NCI-H2196 treated with DMSO at 0.1 percent for 48 hours (cell line): ENCODE measurements at regions not wholly inside any gene's neighbourhood (a gene's known extent, or its start where the extent isn't known, plus 50 kb on each side); places are given as distances from the start of the nearest gene placed in this dataset.

Experiments
- DNase-seq: peaks from one replicate; lab custom pipeline; 2025; ENCODE audit not compliant: unreplicated experiment; lab: John Stamatoyannopoulos, UW

GRCh38 chr2:234732404-234733092 lies 219.3 kb upstream of the SH3BP4 start:
- DNase-seq, result no peak

- no peak for DNase-seq
Measured at GRCh38 chr2:234731236-234731635, 220.6 kb upstream of the SH3BP4 start.

- DNase-seq, result no peak
Measured at GRCh38 chr2:234730066-234730640, 221.7 kb upstream of the SH3BP4 start.

- DNase-seq, result no peak
Measured at GRCh38 chr2:234725528-234726264, 226.1 kb upstream of the SH3BP4 start.

- no peak for DNase-seq
Measured at GRCh38 chr2:234724850-234725249, 227.0 kb upstream of the SH3BP4 start.

GRCh38 chr2:234723400-234723799 lies 226.5 kb upstream of the ARL4C start:
- no peak for DNase-seq

GRCh38 chr2:234722176-234722575 lies 225.3 kb upstream of the ARL4C start:
- no peak for DNase-seq

- no peak for DNase-seq
Measured at GRCh38 chr2:234719116-234719716, 222.3 kb upstream of the ARL4C start.

- DNase-seq, result no peak
Measured at GRCh38 chr2:234716271-234716670, 219.4 kb upstream of the ARL4C start.

GRCh38 chr2:234715671-234716250 lies 218.9 kb upstream of the ARL4C start:
- no peak for DNase-seq

GRCh38 chr2:234714711-234715110 lies 217.8 kb upstream of the ARL4C start:
- DNase-seq, result no peak

GRCh38 chr2:234712421-234712935 lies 215.6 kb upstream of the ARL4C start:
- no peak for DNase-seq

GRCh38 chr2:234711308-234711707 lies 214.4 kb upstream of the ARL4C start:
- no peak for DNase-seq

- DNase-seq, result no peak
Measured at GRCh38 chr2:234710587-234710986, 213.7 kb upstream of the ARL4C start.

GRCh38 chr2:234710066-234710465 lies 213.2 kb upstream of the ARL4C start:
- DNase-seq, result no peak

- no peak for DNase-seq
Measured at GRCh38 chr2:234708717-234709116, 211.8 kb upstream of the ARL4C start.

GRCh38 chr2:234708091-234708683 lies 211.3 kb upstream of the ARL4C start:
- DNase-seq, result no peak

- DNase-seq, result no peak
Measured at GRCh38 chr2:234706086-234706485, 209.2 kb upstream of the ARL4C start.

- no peak for DNase-seq
Measured at GRCh38 chr2:234705108-234705507, 208.2 kb upstream of the ARL4C start.

GRCh38 chr2:234703258-234703657 lies 206.4 kb upstream of the ARL4C start:
- DNase-seq, result no peak

GRCh38 chr2:234702731-234703225 lies 205.9 kb upstream of the ARL4C start:
- DNase-seq, result no peak
